Sigmoid colon (tissue), 4 donors: ENCODE measurements at regions not wholly inside any gene's neighbourhood (a gene's known extent, or its start where the extent isn't known, plus 50 kb on each side); places are given as distances from the start of the nearest gene placed in this dataset.

Experiments
- CTCF ChIP-seq, 4 experiments: fragments of 450-650 bp in 3 of 4; fragments of 200-600 bp in 1 of 4; IDR thresholded peaks; one replicate each; pipeline ENCODE4 v1.5.1; 2016 to 2019; ENCODE audit warnings: antibody characterized with exemption in 4 of 4, mild to moderate bottlenecking in 3 of 4, moderate library complexity in 2 of 4
- POLR2AphosphoS5 ChIP-seq, 4 donors: sonication (generic); formaldehyde crosslinking; IDR thresholded peaks; one replicate each; pipeline ENCODE4 v1.6.1; 2017; ENCODE audit warnings: antibody characterized with exemption in 4 of 4

GRCh38 chr1:102546251-102546650, 549.5 kb upstream of the OLFM3 start:
- TF ChIP-seq CTCF (IDR thresholded peaks at IDR 0.05) (no peak), POLR2AphosphoS5 (IDR thresholded peaks at IDR 0.05) (no peak)
